Caco-2 (cell line): ENCODE measurements at regions not wholly inside any gene's neighbourhood (a gene's known extent, or its start where the extent isn't known, plus 50 kb on each side); places are given as distances from the start of the nearest gene placed in this dataset.

Experiments
- BruUV-seq: library from RNA; stranded (reverse); fragments of 400-500 nt; replicated peaks from 2 replicates; lab custom pipeline; 2021; lab: Mats Ljungman, UMichigan
- CTCF ChIA-PET: fragments of 300-600 bp; sonication (Branson Sonifier 250); formaldehyde crosslinking; loops from one replicate; lab custom pipeline; 2022; ENCODE audit warnings: antibody characterized with exemption; lab: Charles Lee
- POLR2A ChIA-PET: fragments of 300-600 bp; sonication (Branson Sonifier 250); formaldehyde crosslinking; loops from one replicate; lab custom pipeline; 2022; ENCODE audit warnings: antibody characterized with exemption; lab: Charles Lee
- DNase-seq, 2 experiments: peaks; one replicate each; pipeline versions ENCODE4 v3.0.0 to v3.0.0-alpha.2; 2020 to 2022
- H3K27me3 ChIP-seq: replicated peaks from 2 replicates; pipeline ENCODE4 v1.6.0; 2011; ENCODE audit warnings: low read length; ENCODE audit not compliant: control insufficient read depth, insufficient read depth
- H3K36me3 ChIP-seq: 2 replicates; pipeline ENCODE4 v1.5.1; 2011; ENCODE audit warnings: low read length; ENCODE audit not compliant: control insufficient read depth, insufficient read depth
- H3K4me1 ChIP-seq: fragments of 250-450 bp; sonication (Bioruptor Pico); 2 replicates; pipeline ENCODE4 v1.5.1; 2020; ENCODE audit warnings: mild to moderate bottlenecking
- H3K4me3 ChIP-seq: 2 replicates; pipeline ENCODE4 v1.5.1; 2011; ENCODE audit warnings: low read depth, mild to moderate bottlenecking, control low read depth, low read length
- H3K9me3 ChIP-seq: fragments of 250-450 bp; sonication (Bioruptor Pico); 2 replicates; pipeline ENCODE4 v1.5.1; 2020; ENCODE audit warnings: mild to moderate bottlenecking, moderate library complexity
- H3K27ac Mint-ChIP-seq: one replicate; pipeline ENCODE4 v1.8.0; 2022; ENCODE audit warnings: mixed read lengths; ENCODE audit not compliant: unreplicated experiment
- H3K27me3 Mint-ChIP-seq: one replicate; pipeline ENCODE4 v1.8.0; 2022; ENCODE audit warnings: mixed read lengths; ENCODE audit not compliant: insufficient read depth, unreplicated experiment
- H3K36me3 Mint-ChIP-seq: one replicate; pipeline ENCODE4 v1.8.0; 2022; ENCODE audit warnings: mild to moderate bottlenecking, mixed read lengths; ENCODE audit not compliant: insufficient read depth, unreplicated experiment
- H3K4me1 Mint-ChIP-seq: one replicate; pipeline ENCODE4 v1.8.0; 2022; ENCODE audit warnings: low read depth, mixed read lengths; ENCODE audit not compliant: unreplicated experiment
- H3K4me3 Mint-ChIP-seq: one replicate; pipeline ENCODE4 v1.8.0; 2022; ENCODE audit warnings: mild to moderate bottlenecking, moderate library complexity, mixed read lengths; ENCODE audit not compliant: unreplicated experiment
- H3K9me3 Mint-ChIP-seq: one replicate; pipeline ENCODE4 v1.8.0; 2022; ENCODE audit warnings: mixed read lengths; ENCODE audit not compliant: unreplicated experiment
- CTCF ChIP-seq, 2 experiments: fragments of 200-600 bp in 1 of 2; IDR thresholded peaks; 1 replicate in 1 of 2; 2 replicates in 1 of 2; pipeline versions ENCODE4 v1.5.1 to v1.8.0; 2011 to 2022; ENCODE audit warnings: antibody characterized with exemption in 1 of 2, control low read depth in 1 of 2, inconsistent platforms in 1 of 2, low read depth in 1 of 2, low read length in 1 of 2, mild to moderate bottlenecking in 1 of 2, moderate library complexity in 1 of 2; ENCODE audit not compliant: insufficient read depth in 1 of 2, severe bottlenecking in 1 of 2, unreplicated experiment in 1 of 2
- intact Hi-C: fragments of 100-400 bp; cut with micrococcal nuclease; formaldehyde crosslinking; loops from one replicate; pipeline ENCODE4 v1.10.0; 2022; ENCODE audit not compliant: unreplicated experiment

DNA sequence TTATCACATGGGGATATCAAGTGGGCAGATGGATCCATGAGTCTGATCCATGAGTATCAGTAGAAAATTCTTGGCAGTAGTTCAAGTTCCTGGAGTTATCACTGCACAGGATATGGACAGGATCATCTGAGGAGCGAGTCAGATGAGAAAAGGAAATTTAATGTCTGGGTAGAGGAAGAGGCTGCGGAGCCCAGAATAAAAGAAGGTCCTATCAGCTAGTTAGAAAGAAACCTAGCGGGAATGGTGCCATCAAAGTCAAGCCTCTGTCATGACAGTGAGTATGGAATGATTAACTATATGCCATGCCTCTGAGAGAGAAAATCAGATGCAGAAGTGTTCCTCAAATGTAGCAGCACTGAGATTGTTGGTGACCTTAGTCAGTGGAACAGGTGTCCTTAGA lies 248.1 kb downstream of the PIK3R1 start:
- Mint-ChIP-seq H3K27ac (no peak overlapping the region), H3K36me3 (no peaks in the 10 kb centered on the region), H3K4me1 (no peaks in the 10 kb centered on the region), H3K27me3 (no peaks in the 10 kb centered on the region), H3K9me3 (no peaks in the 10 kb centered on the region), H3K4me3 (no peak overlapping the region)
- intact Hi-C loops: loop anchor here (10.0 kb wide), 1 partner anchor 201 kb away; no protein-coding TSS in a partner anchor
- POLR2A ChIA-PET: no interaction called here
- H3K27me3 ChIP-seq: no peaks in the 10 kb centered on the region
- no TSS peak for BruUV-seq
- no peaks in the 10 kb centered on the region for H3K36me3 ChIP-seq
- TF ChIP-seq CTCF (IDR thresholded peaks at IDR 0.05; ENCODE audit: insufficient read depth in 1 of 2, low read depth in 1 of 2, low read length in 1 of 2, severe bottlenecking in 1 of 2, unreplicated experiment in 1 of 2): no peak
- CTCF ChIA-PET: no interaction called here
- no peak for DNase-seq
- peaks cover 11% of the 10 kb centered on the region; the same call in 1 of the 2 replicates for H3K4me1 ChIP-seq
- H3K4me3 ChIP-seq: no peak overlapping the region
- no peaks in the 10 kb centered on the region for H3K9me3 ChIP-seq

- no peaks in the 10 kb centered on the region for H3K27me3 Mint-ChIP-seq
- no peaks in the 10 kb centered on the region for H3K9me3 Mint-ChIP-seq
- no peak for TF ChIP-seq CTCF (IDR thresholded peaks at IDR 0.05; ENCODE audit: insufficient read depth in 1 of 2, low read depth in 1 of 2, low read length in 1 of 2, severe bottlenecking in 1 of 2, unreplicated experiment in 1 of 2)
- H3K36me3 Mint-ChIP-seq: no peaks in the 10 kb centered on the region
- BruUV-seq: no TSS peak
- H3K4me1 Mint-ChIP-seq: no peaks in the 10 kb centered on the region
- H3K4me3 ChIP-seq: no peak overlapping the region
- no peak overlapping the region for H3K4me3 Mint-ChIP-seq
- peaks cover 3% of the 10 kb centered on the region; the same call in 1 of the 2 replicates for H3K4me1 ChIP-seq
- ChIA-PET CTCF (no interaction called here), POLR2A (no interaction called here)
- H3K27ac Mint-ChIP-seq: no peak overlapping the region
- no peaks in the 10 kb centered on the region for H3K27me3 ChIP-seq
- intact Hi-C loops: loop anchor here (10.0 kb wide), 1 partner anchor 200 kb away; no protein-coding TSS in a partner anchor
- no peaks in the 10 kb centered on the region for H3K9me3 ChIP-seq
- no peaks in the 10 kb centered on the region for H3K36me3 ChIP-seq
- no peak for DNase-seq
Measured at GRCh38 chr5:68464424-68464823, 248.9 kb downstream of the PIK3R1 start.

DNA sequence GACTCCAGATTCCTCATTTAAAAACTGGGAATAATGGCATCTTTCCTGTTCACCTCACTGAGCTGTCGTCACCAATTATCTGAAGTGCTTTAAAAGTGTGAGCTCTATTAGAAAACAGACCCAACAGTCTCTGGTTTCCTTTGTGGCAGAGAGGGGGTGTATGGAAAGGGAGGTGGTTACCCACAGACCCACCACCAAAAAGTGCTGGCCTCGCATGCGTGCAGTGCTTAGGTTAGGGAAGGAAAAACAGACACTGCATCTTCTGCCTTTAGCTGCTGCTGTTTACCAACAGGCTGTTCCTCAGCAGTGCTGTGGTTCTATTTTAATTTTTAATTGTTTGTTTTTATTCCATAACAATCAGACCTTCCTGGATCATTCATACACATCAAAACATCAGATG lies 249.6 kb downstream of the PIK3R1 start:
- no peaks in the 10 kb centered on the region for H3K4me1 ChIP-seq
- no peak for TF ChIP-seq CTCF (IDR thresholded peaks at IDR 0.05; ENCODE audit: insufficient read depth in 1 of 2, low read depth in 1 of 2, low read length in 1 of 2, severe bottlenecking in 1 of 2, unreplicated experiment in 1 of 2)
- no peaks in the 10 kb centered on the region for H3K9me3 ChIP-seq
- ChIA-PET POLR2A (no interaction called here), CTCF (no interaction called here)
- H3K36me3 ChIP-seq: no peaks in the 10 kb centered on the region
- H3K4me3 ChIP-seq: no peak overlapping the region
- no peak for DNase-seq
- no peaks in the 10 kb centered on the region for H3K4me1 Mint-ChIP-seq
- no peaks in the 10 kb centered on the region for H3K27me3 Mint-ChIP-seq
- no peaks in the 10 kb centered on the region for H3K9me3 Mint-ChIP-seq
- no peaks in the 10 kb centered on the region for H3K36me3 Mint-ChIP-seq
- no peaks in the 10 kb centered on the region for H3K27me3 ChIP-seq
- no TSS peak for BruUV-seq
- no peak overlapping the region for H3K27ac Mint-ChIP-seq
- no peak overlapping the region for H3K4me3 Mint-ChIP-seq
- intact Hi-C loops: loop anchor here (10.0 kb wide), 1 partner anchor 200 kb away; no protein-coding TSS in a partner anchor
